HepG2 (cell line): ENCODE measurements at regions not wholly inside any gene's neighbourhood (a gene's known extent, or its start where the extent isn't known, plus 50 kb on each side); places are given as distances from the start of the nearest gene placed in this dataset.

Source experiments
- ATAC-seq: fragments of 200-7000 bp; cut with Tn5 transposase; 3 replicates; pipeline ENCODE4 v1.9.1; 2020; ENCODE audit warnings: mild to moderate bottlenecking, moderate library complexity
- BruUV-seq: library from RNA; stranded (reverse); fragments of 400-500 nt; replicated peaks from 2 replicates; lab custom pipeline; 2021; lab: Mats Ljungman, UMichigan
- CTCF ChIA-PET: fragments of 300-600 bp; formaldehyde crosslinking; extraction: SDS; loops from one replicate; lab custom pipeline; 2021; ENCODE audit warnings: low total read pairs, inconsistent platforms, low intra/inter-chr PET ratio; lab: Yijun Ruan, JAX
- POLR2A ChIA-PET: fragments of 350-600 bp; sonication (Branson Sonifier 250); formaldehyde crosslinking; loops from one replicate; lab custom pipeline; 2020; ENCODE audit warnings: antibody characterized with exemption, inconsistent platforms; lab: Yijun Ruan, JAX
- DNase-seq: peaks from one replicate; pipeline ENCODE4 v3.0.0-alpha.2; 2015; ENCODE audit warnings: low spot score
- FAIRE-seq: peaks from 3 replicates; lab custom pipeline; 2011; peaks lifted over from hg19 to GRCh38; lab: Jason Lieb, UNC
- H2AFZ ChIP-seq: one replicate; pipeline ENCODE4 v1.6.1; 2011; ENCODE audit warnings: low read length, inconsistent platforms
- H3K27ac ChIP-seq: fragments of 300-600 bp; 3 replicates; pipeline ENCODE4 v1.8.0; 2011; ENCODE audit warnings: mixed run types, mild to moderate bottlenecking, mixed read lengths, low read length, inconsistent platforms; ENCODE audit not compliant: insufficient read depth; ENCODE audit errors: extremely low read length
- H3K27me3 ChIP-seq, 2 experiments: fragments of 200-600 bp in 1 of 2; 2 replicates in 1 of 2; 3 replicates in 1 of 2; pipeline versions ENCODE4 v1.6.0 to v1.8.0; 2011; ENCODE audit warnings: low read length in 2 of 2, mild to moderate bottlenecking in 2 of 2, moderate library complexity in 2 of 2, inconsistent platforms in 1 of 2; ENCODE audit not compliant: insufficient read depth in 2 of 2, control insufficient read depth in 1 of 2
- H3K36me3 ChIP-seq, 2 experiments: fragments of 200-600 bp in 1 of 2; replicated peaks in 1 of 2; 2 replicates in 1 of 2; 3 replicates in 1 of 2; pipeline versions ENCODE4 v1.5.1 to v1.8.0; 2011; ENCODE audit warnings: low read length in 2 of 2, inconsistent platforms in 1 of 2; ENCODE audit not compliant: insufficient read depth in 2 of 2, control insufficient read depth in 1 of 2
- H3K4me1 ChIP-seq: 2 replicates; pipeline ENCODE4 v1.5.1; 2012; ENCODE audit warnings: low read length, inconsistent platforms; ENCODE audit not compliant: insufficient read depth
- H3K4me2 ChIP-seq: 2 replicates; pipeline ENCODE4 v1.6.0; 2011; ENCODE audit warnings: low read depth, low read length, inconsistent platforms
- H3K4me3 ChIP-seq, 3 experiments: fragments of 200-600 bp in 1 of 3; sonication (generic), shearing (Covaris generic) in 1 of 3; replicated peaks in 1 of 3; 2 replicates each; pipeline ENCODE4 v1.5.1; 2011 to 2016; ENCODE audit warnings: low read length in 3 of 3, inconsistent platforms in 2 of 3, low read depth in 2 of 3, mild to moderate bottlenecking in 2 of 3, control low read depth in 1 of 3, mixed read lengths in 1 of 3; ENCODE audit not compliant: insufficient read depth in 1 of 3
- H3K79me2 ChIP-seq: one replicate; pipeline ENCODE4 v1.6.1; 2011; ENCODE audit warnings: low read length, inconsistent platforms; ENCODE audit not compliant: insufficient read depth
- H3K9ac ChIP-seq: 2 replicates; pipeline ENCODE4 v1.6.0; 2011; ENCODE audit warnings: mild to moderate bottlenecking, low read depth, low read length, inconsistent platforms; ENCODE audit not compliant: insufficient read depth
- H3K9me3 ChIP-seq: 2 replicates; pipeline ENCODE4 v1.5.1; 2012; ENCODE audit warnings: mild to moderate bottlenecking, low read length
- H4K20me1 ChIP-seq: 2 replicates; pipeline ENCODE4 v1.6.0; 2011; ENCODE audit warnings: inconsistent platforms, mild to moderate bottlenecking, low read length, moderate library complexity; ENCODE audit not compliant: insufficient read depth
- ARNTL ChIP-seq: sonication (generic); formaldehyde crosslinking; IDR thresholded peaks from 2 replicates; pipeline ENCODE4 v1.4.0; 2020; ENCODE audit warnings: mild to moderate bottlenecking, missing genetic modification reagents
- EHMT2 ChIP-seq: fragments of 200-600 bp; sonication (generic); IDR thresholded peaks from 2 replicates; pipeline ENCODE4 v1.7.0; 2017; ENCODE audit warnings: antibody characterized with exemption, low read depth, low read length, borderline replicate concordance
- HMGA1 ChIP-seq: sonication (generic); formaldehyde crosslinking; conservative IDR thresholded peaks from 2 replicates; pipeline ENCODE4 v1.4.0; 2020; ENCODE audit warnings: missing genetic modification reagents
- MIXL1 ChIP-seq: IDR thresholded peaks from 2 replicates; pipeline ENCODE4 v1.6.1; 2016
- NAIF1 ChIP-seq: sonication (generic); formaldehyde crosslinking; IDR thresholded peaks from 2 replicates; pipeline ENCODE4 v1.5.0; 2020; ENCODE audit warnings: mild to moderate bottlenecking, missing genetic modification reagents, borderline replicate concordance
- NBN ChIP-seq: fragments of 450-650 bp; conservative IDR thresholded peaks from 2 replicates; pipeline ENCODE4 v1.6.1; 2017
- PHF5A ChIP-seq: IDR thresholded peaks from one replicate; pipeline ENCODE4 v1.6.1; 2018; ENCODE audit warnings: low read depth, missing genetic modification reagents; ENCODE audit not compliant: unreplicated experiment
- YY1 ChIP-seq: IDR thresholded peaks from 2 replicates; pipeline ENCODE4 v1.6.1; 2011; ENCODE audit warnings: low read length, low read depth, moderate library complexity, mild to moderate bottlenecking; ENCODE audit not compliant: insufficient read depth, insufficient replicate concordance
- ZNF207 ChIP-seq: fragments of 450-650 bp; IDR thresholded peaks from 2 replicates; pipeline ENCODE4 v1.6.1; 2016; ENCODE audit warnings: antibody characterized with exemption, borderline replicate concordance
- ZNF260 ChIP-seq: sonication (generic); formaldehyde crosslinking; IDR thresholded peaks from 2 replicates; pipeline ENCODE4 v1.4.0; 2020; ENCODE audit warnings: missing genetic modification reagents, low read depth, mild to moderate bottlenecking, borderline replicate concordance
- ZNF678 ChIP-seq: sonication (generic); formaldehyde crosslinking; IDR thresholded peaks from 2 replicates; pipeline ENCODE4 v1.4.0; 2020; ENCODE audit warnings: mild to moderate bottlenecking, missing genetic modification reagents
- ZNF780A ChIP-seq: sonication (generic); formaldehyde crosslinking; IDR thresholded peaks from 2 replicates; pipeline ENCODE4 v1.8.0; 2022; ENCODE audit warnings: mild to moderate bottlenecking, missing genetic modification reagents, moderate library complexity
- WGBS: methylation state at CpG from one replicate; pipeline ENCODE4 v1.1.6; 2017; ENCODE audit warnings: low lambda C conversion rate; 5-methylcytosine and 5-hydroxymethylcytosine counted together
- in situ Hi-C: cut with HindIII; loops from 2 replicates; pipeline ENCODE4 v1.10.0; 2017; ENCODE audit warnings: low pct_unique_long_range_greater_than_20kb; ENCODE audit not compliant: extremely low pct_ligation_motif_present
- intact Hi-C: fragments of 100-400 bp; cut with micrococcal nuclease; formaldehyde crosslinking; loops from one replicate; pipeline ENCODE4 v1.10.0; 2022; ENCODE audit not compliant: unreplicated experiment

GRCh38 chr3:4898454-4899313 lies 80.6 kb upstream of the BHLHE40 start:
- FAIRE-seq: no peak
- no TSS peak for BruUV-seq
- intact Hi-C loops (no loop called here), in situ Hi-C loops (no loop called here)
- H3K4me1 ChIP-seq: no peaks in the 10 kb centered on the region
- POLR2A ChIA-PET: no interaction called here
- no peak overlapping the region for H3K9ac ChIP-seq
- H2AFZ ChIP-seq: no peak overlapping the region
- H3K4me3 ChIP-seq: no peak overlapping the region
- no peaks in the 10 kb centered on the region for H3K79me2 ChIP-seq
- no peak overlapping the region for H3K4me2 ChIP-seq
- no peaks in the 10 kb centered on the region for H4K20me1 ChIP-seq
- H3K27ac ChIP-seq: no peak overlapping the region
- ATAC-seq: no peak
- no peaks in the 10 kb centered on the region for H3K9me3 ChIP-seq
- TF ChIP-seq ZNF678 (CRISPR knock-in tag) (no peak), NBN (no peak), ZNF207 (no peak), ARNTL (no peak), MIXL1 (CRISPR knock-in tag) (no peak), NAIF1 (CRISPR knock-in tag) (no peak), HMGA1 (no peak), YY1 (no peak), EHMT2 (no peak), ZNF780A (CRISPR knock-in tag) (no peak), ZNF260 (CRISPR knock-in tag) (no peak), PHF5A (no peak)
- 18% methylated on average over 6 of the region's 6 CpGs for WGBS
- no peaks in the 10 kb centered on the region for H3K36me3 ChIP-seq
- CTCF ChIA-PET: no interaction called here
- H3K27me3 ChIP-seq: peaks cover 0 to 9% of the 10 kb centered on the region in 2 experiments; a peak in 3 of 5 replicates
- DNase-seq: no peak
